Brain pericyte (primary cell): ENCODE measurements at regions not wholly inside any gene's neighbourhood (a gene's known extent, or its start where the extent isn't known, plus 50 kb on each side); places are given as distances from the start of the nearest gene placed in this dataset.
"Not testable (repeated sequence)": the region's sequence is repeated elsewhere in the genome, so short reads cannot be mapped to it uniquely, and the experiment has no call there.

Experiments used
- DNase-seq: peaks from one replicate; pipeline ENCODE4 v3.0.0-alpha.2; 2012; ENCODE audit warnings: low read depth, low spot score

GRCh38 chr14:89743828-89744227, 210.7 kb downstream of the EFCAB11 start:
- DNase-seq = no peak

GRCh38 chr14:89740241-89740640, 214.3 kb downstream of the EFCAB11 start:
- DNase-seq = no peak

- no peak for DNase-seq
These were observed 217.6 kb downstream of the EFCAB11 start for GRCh38 chr14:89736881-89737280.

- DNase-seq = no peak
These were observed 223.1 kb downstream of the EFCAB11 start for GRCh38 chr14:89731396-89731933.

- DNase-seq = no peak
These were observed 223.8 kb downstream of the EFCAB11 start for GRCh38 chr14:89730687-89731086.

- no peak for DNase-seq
These were observed 225.6 kb downstream of the EFCAB11 start for GRCh38 chr14:89728964-89729363.

- not testable (repeated sequence) for DNase-seq
These were observed 228.3 kb downstream of the EFCAB11 start for GRCh38 chr14:89726226-89726625.

GRCh38 chr14:89724628-89724960, 229.9 kb downstream of the EFCAB11 start:
- no peak for DNase-seq

- no peak for DNase-seq
These were observed 230.5 kb downstream of the EFCAB11 start for GRCh38 chr14:89723930-89724627.

GRCh38 chr14:89721956-89722355, 232.6 kb downstream of the EFCAB11 start:
- no peak for DNase-seq

- DNase-seq = no peak
These were observed 233.5 kb downstream of the EFCAB11 start for GRCh38 chr14:89720741-89721729.

GRCh38 chr14:89720076-89720687, 234.3 kb downstream of the EFCAB11 start:
- no peak for DNase-seq

- no peak for DNase-seq
These were observed 235.0 kb downstream of the EFCAB11 start for GRCh38 chr14:89719366-89720075.

GRCh38 chr14:89708982-89709625, 245.4 kb downstream of the EFCAB11 start:
- no peak for DNase-seq

GRCh38 chr14:89707086-89707485, 247.4 kb downstream of the EFCAB11 start:
- DNase-seq = no peak

GRCh38 chr14:89702876-89703200, 251.7 kb downstream of the EFCAB11 start:
- no peak for DNase-seq

GRCh38 chr14:89702073-89702875, 252.3 kb downstream of the EFCAB11 start:
- DNase-seq = peak; percentile 34

GRCh38 chr14:89701211-89702043, 253.1 kb downstream of the EFCAB11 start:
- no peak for DNase-seq

- no peak for DNase-seq
These were observed 253.7 kb downstream of the EFCAB11 start for GRCh38 chr14:89700801-89701200.
